ENCODE measurements at regions not wholly inside any gene's neighbourhood (a gene's known extent, or its start where the extent isn't known, plus 50 kb on each side); places are given as distances from the start of the nearest gene placed in this dataset.

DNA sequence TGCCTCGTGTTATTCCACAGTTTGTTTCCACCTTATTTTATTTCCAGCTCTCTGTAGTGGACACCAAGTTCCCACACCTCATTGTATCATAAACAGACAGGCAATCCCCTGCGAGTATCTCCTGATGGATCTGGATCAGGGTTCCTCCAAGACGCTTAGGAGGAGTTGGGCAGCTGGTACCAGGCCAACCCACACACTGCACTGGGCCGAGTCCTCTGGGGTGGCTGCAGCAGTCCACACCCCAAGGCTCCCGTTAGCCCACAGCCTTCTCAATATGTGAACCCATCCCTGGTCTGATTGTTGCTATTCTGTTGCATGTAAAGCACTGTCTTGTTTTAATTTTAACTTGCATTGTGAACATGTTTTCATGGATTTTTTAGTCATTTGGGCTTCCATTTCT, 178.8 kb upstream of the RAB6C start:
- no peaks in the 10 kb centered on the region for H3K9me3 ChIP-seq (ENCODE audit: control insufficient read depth in 4 of 4, low read length in 3 of 4)
- no peaks in the 10 kb centered on the region for H3K36me3 ChIP-seq (ENCODE audit: control insufficient read depth in 4 of 4, insufficient read depth in 3 of 4, low read depth in 1 of 4, low read length in 3 of 4)
- no peak for TF ChIP-seq FOXA1 (IDR thresholded peaks at IDR 0.05)
- TF ChIP-seq, protein P1, sequence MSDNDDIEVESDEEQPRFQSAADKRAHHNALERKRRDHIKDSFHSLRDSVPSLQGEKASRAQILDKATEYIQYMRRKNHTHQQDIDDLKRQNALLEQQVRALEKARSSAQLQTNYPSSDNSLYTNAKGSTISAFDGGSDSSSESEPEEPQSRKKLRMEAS (IDR thresholded peaks at IDR 0.05): no peak
- TF ChIP-seq GABPA (IDR thresholded peaks at IDR 0.05 in 1 of 2, conservative IDR thresholded peaks at IDR 0.05 in 1 of 2): no peak
- TF ChIP-seq RAD21 (IDR thresholded peaks at IDR 0.05): no peak
- TF ChIP-seq YY1 (IDR thresholded peaks at IDR 0.05): no peak
- TF ChIP-seq HNF4A (conservative IDR thresholded peaks at IDR 0.05): no peak
- no peak for TF ChIP-seq TAF1 (conservative IDR thresholded peaks at IDR 0.05)
- TF ChIP-seq NR2F2 (IDR thresholded peaks at IDR 0.05): no peak
- TF ChIP-seq RXRA (IDR thresholded peaks at IDR 0.05): no peak
- no peak for TF ChIP-seq SP1 (IDR thresholded peaks at IDR 0.05)
- TF ChIP-seq, protein P2, sequence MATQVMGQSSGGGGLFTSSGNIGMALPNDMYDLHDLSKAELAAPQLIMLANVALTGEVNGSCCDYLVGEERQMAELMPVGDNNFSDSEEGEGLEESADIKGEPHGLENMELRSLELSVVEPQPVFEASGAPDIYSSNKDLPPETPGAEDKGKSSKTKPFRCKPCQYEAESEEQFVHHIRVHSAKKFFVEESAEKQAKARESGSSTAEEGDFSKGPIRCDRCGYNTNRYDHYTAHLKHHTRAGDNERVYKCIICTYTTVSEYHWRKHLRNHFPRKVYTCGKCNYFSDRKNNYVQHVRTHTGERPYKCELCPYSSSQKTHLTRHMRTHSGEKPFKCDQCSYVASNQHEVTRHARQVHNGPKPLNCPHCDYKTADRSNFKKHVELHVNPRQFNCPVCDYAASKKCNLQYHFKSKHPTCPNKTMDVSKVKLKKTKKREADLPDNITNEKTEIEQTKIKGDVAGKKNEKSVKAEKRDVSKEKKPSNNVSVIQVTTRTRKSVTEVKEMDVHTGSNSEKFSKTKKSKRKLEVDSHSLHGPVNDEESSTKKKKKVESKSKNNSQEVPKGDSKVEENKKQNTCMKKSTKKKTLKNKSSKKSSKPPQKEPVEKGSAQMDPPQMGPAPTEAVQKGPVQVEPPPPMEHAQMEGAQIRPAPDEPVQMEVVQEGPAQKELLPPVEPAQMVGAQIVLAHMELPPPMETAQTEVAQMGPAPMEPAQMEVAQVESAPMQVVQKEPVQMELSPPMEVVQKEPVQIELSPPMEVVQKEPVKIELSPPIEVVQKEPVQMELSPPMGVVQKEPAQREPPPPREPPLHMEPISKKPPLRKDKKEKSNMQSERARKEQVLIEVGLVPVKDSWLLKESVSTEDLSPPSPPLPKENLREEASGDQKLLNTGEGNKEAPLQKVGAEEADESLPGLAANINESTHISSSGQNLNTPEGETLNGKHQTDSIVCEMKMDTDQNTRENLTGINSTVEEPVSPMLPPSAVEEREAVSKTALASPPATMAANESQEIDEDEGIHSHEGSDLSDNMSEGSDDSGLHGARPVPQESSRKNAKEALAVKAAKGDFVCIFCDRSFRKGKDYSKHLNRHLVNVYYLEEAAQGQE (IDR thresholded peaks at IDR 0.05): no peak
- no peak for TF ChIP-seq JUND (IDR thresholded peaks at IDR 0.05)
- TF ChIP-seq HNF4G (IDR thresholded peaks at IDR 0.05): no peak
- TF ChIP-seq, protein P3, sequence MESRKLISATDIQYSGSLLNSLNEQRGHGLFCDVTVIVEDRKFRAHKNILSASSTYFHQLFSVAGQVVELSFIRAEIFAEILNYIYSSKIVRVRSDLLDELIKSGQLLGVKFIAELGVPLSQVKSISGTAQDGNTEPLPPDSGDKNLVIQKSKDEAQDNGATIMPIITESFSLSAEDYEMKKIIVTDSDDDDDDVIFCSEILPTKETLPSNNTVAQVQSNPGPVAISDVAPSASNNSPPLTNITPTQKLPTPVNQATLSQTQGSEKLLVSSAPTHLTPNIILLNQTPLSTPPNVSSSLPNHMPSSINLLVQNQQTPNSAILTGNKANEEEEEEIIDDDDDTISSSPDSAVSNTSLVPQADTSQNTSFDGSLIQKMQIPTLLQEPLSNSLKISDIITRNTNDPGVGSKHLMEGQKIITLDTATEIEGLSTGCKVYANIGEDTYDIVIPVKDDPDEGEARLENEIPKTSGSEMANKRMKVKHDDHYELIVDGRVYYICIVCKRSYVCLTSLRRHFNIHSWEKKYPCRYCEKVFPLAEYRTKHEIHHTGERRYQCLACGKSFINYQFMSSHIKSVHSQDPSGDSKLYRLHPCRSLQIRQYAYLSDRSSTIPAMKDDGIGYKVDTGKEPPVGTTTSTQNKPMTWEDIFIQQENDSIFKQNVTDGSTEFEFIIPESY (IDR thresholded peaks at IDR 0.05): no peak
- TF ChIP-seq, protein P4, sequence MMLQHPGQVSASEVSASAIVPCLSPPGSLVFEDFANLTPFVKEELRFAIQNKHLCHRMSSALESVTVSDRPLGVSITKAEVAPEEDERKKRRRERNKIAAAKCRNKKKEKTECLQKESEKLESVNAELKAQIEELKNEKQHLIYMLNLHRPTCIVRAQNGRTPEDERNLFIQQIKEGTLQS (IDR thresholded peaks at IDR 0.05): no peak
- TF ChIP-seq, protein P5, sequence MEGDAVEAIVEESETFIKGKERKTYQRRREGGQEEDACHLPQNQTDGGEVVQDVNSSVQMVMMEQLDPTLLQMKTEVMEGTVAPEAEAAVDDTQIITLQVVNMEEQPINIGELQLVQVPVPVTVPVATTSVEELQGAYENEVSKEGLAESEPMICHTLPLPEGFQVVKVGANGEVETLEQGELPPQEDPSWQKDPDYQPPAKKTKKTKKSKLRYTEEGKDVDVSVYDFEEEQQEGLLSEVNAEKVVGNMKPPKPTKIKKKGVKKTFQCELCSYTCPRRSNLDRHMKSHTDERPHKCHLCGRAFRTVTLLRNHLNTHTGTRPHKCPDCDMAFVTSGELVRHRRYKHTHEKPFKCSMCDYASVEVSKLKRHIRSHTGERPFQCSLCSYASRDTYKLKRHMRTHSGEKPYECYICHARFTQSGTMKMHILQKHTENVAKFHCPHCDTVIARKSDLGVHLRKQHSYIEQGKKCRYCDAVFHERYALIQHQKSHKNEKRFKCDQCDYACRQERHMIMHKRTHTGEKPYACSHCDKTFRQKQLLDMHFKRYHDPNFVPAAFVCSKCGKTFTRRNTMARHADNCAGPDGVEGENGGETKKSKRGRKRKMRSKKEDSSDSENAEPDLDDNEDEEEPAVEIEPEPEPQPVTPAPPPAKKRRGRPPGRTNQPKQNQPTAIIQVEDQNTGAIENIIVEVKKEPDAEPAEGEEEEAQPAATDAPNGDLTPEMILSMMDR (IDR thresholded peaks at IDR 0.05; ENCODE audit: low read depth, low read length, missing input control): no peak
- TF ChIP-seq EGR1 (IDR thresholded peaks at IDR 0.05; ENCODE audit: low read depth in 2 of 2): no peak
- peak; percentile 9 for DNase-seq (ENCODE audit: low spot score)
- H3K4me3 ChIP-seq (ENCODE audit: low read depth in 1 of 3, low read length in 3 of 3): no peak overlapping the region
- 71% methylated on average over 5 of the region's 5 CpGs for WGBS
- H3K4me1 ChIP-seq (ENCODE audit: control insufficient read depth in 4 of 4, insufficient read depth in 4 of 4, low read length in 3 of 4): no peaks in the 10 kb centered on the region
- no peak overlapping the region for H3K27ac ChIP-seq (ENCODE audit: low read depth in 1 of 2, low read length in 2 of 2)
- H3K9ac ChIP-seq (ENCODE audit: low read depth in 1 of 2, low read length in 2 of 2): no peak overlapping the region
- no peaks in the 10 kb centered on the region for H3K27me3 ChIP-seq (ENCODE audit: control insufficient read depth in 4 of 4, insufficient read depth in 4 of 4, low read length in 3 of 4)

DNA sequence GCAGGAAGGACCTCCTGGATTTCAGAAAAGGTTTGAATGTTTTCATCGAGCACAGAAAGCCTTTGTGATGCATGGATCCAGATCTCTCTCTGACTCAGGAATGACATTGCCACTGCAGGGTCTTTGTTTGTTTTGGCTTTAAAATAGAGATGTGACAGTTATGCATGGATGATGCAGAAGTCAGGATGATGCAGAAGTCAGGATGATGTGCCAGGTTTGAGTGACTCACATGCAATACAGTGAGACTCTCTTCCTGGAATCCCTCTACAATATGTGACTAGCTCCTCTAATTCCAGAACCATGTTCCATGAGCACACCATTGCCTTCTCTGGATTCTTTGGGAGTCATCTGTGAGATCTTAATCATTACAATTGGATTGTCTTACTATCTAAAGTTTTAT, 177.9 kb upstream of the RAB6C start:
- H3K4me3 ChIP-seq (ENCODE audit: low read depth in 1 of 3, low read length in 3 of 3): no peak overlapping the region
- no peaks in the 10 kb centered on the region for H3K4me1 ChIP-seq (ENCODE audit: control insufficient read depth in 4 of 4, insufficient read depth in 4 of 4, low read length in 3 of 4)
- no peak for DNase-seq (ENCODE audit: low spot score)
- H3K36me3 ChIP-seq (ENCODE audit: control insufficient read depth in 4 of 4, insufficient read depth in 3 of 4, low read depth in 1 of 4, low read length in 3 of 4): no peaks in the 10 kb centered on the region
- H3K9ac ChIP-seq (ENCODE audit: low read depth in 1 of 2, low read length in 2 of 2): no peak overlapping the region
- WGBS: 93% methylated on average over 1 of the region's 1 CpG
- TF ChIP-seq HNF4A (conservative IDR thresholded peaks at IDR 0.05) (no peak), RAD21 (IDR thresholded peaks at IDR 0.05) (no peak), RXRA (IDR thresholded peaks at IDR 0.05) (no peak), FOXA2 (IDR thresholded peaks at IDR 0.05) (no peak), EGR1 (IDR thresholded peaks at IDR 0.05; ENCODE audit: low read depth in 2 of 2) (no peak), YY1 (IDR thresholded peaks at IDR 0.05) (no peak)
- H3K9me3 ChIP-seq (ENCODE audit: control insufficient read depth in 4 of 4, low read length in 3 of 4): no peaks in the 10 kb centered on the region
- H3K27me3 ChIP-seq (ENCODE audit: control insufficient read depth in 4 of 4, insufficient read depth in 4 of 4, low read length in 3 of 4): no peaks in the 10 kb centered on the region
- no peak overlapping the region for H3K27ac ChIP-seq (ENCODE audit: low read depth in 1 of 2, low read length in 2 of 2)

Data from liver (tissue), 8 donors.